HUES48 (cell line): ENCODE measurements at regions not wholly inside any gene's neighbourhood (a gene's known extent, or its start where the extent isn't known, plus 50 kb on each side); places are given as distances from the start of the nearest gene placed in this dataset.
"Not testable (repeated sequence)": the region's sequence is repeated elsewhere in the genome, so short reads cannot be mapped to it uniquely, and the experiment has no call there.

Experiments
- H3K27ac ChIP-seq: one replicate; pipeline ENCODE4 v1.7.0; 2013; ENCODE audit warnings: low read depth, low read length, inconsistent platforms
- H3K27me3 ChIP-seq: 2 replicates; pipeline ENCODE4 v1.6.1; 2013; ENCODE audit warnings: mild to moderate bottlenecking, low read length; ENCODE audit not compliant: control insufficient read depth, insufficient read depth
- H3K36me3 ChIP-seq: 2 replicates; pipeline ENCODE4 v1.6.1; 2013; ENCODE audit warnings: low read length; ENCODE audit not compliant: control insufficient read depth, insufficient read depth
- H3K4me1 ChIP-seq: 2 replicates; pipeline ENCODE4 v1.6.1; 2013; ENCODE audit warnings: mild to moderate bottlenecking, low read length; ENCODE audit not compliant: control insufficient read depth, insufficient read depth
- H3K4me3 ChIP-seq: 2 replicates; pipeline ENCODE4 v1.5.1; 2013; ENCODE audit warnings: mild to moderate bottlenecking, low read depth, low read length
- H3K9ac ChIP-seq: 2 replicates; pipeline ENCODE4 v1.6.1; 2013; ENCODE audit warnings: mild to moderate bottlenecking, low read depth, low read length, moderate library complexity
- H3K9me3 ChIP-seq: 2 replicates; pipeline ENCODE4 v1.6.1; 2013; ENCODE audit warnings: low read length; ENCODE audit not compliant: control insufficient read depth, insufficient read depth

DNA sequence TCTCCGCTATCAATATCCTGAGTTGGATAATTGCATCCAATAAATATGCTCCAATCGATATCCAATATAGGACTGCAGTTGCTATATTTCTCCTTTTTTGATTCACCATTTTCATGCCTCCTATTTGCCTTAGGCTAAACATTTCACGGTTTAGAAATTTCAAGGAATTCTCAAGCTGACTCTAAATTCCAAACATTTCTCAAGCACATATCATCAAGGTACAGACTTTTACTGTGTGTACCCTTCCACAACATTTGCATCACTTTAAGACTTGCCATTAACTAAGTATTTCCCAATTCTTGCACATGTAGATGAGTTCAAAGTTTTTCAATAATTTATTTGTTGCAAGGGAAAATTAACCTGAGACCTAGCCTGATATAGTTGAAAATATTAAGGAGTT lies 795.2 kb upstream of the TMPRSS15 start:
- Histone ChIP-seq H3K4me3 (no peak overlapping the region), H3K9me3 (0 out of 2 replicates have a peak, but pooled peaks cover 3% of the 10 kb centered on the region), H3K27me3 (no peaks in the 10 kb centered on the region), H3K4me1 (peaks cover 15% of the 10 kb centered on the region), H3K36me3 (no peaks in the 10 kb centered on the region), H3K27ac (no peak overlapping the region), H3K9ac (no peak overlapping the region)

DNA sequence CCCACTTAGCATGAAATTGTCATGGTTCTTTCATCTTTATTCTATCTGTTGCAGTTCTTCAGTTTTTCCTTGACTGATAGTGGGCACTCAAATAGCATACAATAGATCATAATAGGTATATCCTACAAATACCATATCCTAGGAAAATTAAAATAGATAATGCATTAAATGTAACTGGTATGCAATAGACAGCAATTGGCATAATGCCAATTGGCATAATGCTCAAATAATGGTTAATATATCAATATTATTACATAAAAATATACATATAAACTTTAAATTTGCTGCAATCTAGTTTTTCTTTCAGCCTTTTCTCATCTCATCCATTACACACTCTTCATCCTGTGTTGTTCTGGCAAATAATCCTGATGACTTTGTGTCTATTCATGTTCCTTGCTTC lies 814.6 kb upstream of the TMPRSS15 start:
- Histone ChIP-seq H3K9ac (no peak overlapping the region), H3K4me1 (no peaks in the 10 kb centered on the region; the same call in 1 of the 2 replicates), H3K9me3 (no peaks in the 10 kb centered on the region), H3K4me3 (no peak overlapping the region), H3K36me3 (no peaks in the 10 kb centered on the region), H3K27me3 (no peaks in the 10 kb centered on the region), H3K27ac (no peak overlapping the region)

DNA sequence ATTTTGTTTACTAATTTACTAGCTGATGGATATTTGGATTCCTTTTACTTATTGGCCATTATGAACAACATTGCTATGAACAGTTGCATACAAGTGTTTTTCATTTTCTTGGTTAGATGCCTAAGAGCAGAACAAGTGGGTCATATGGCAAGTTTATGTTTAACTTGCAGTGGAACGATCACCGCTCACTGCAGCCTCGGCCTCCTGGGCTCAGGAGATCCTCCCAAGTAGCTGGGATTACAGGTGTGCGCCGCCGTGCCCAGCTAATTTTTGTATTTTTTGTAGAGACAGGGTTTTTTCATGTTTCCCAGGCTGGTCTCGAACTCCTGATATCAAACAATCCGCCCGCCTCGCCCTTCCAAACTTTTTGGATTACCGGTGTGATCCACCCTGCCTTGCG lies 820.5 kb upstream of the TMPRSS15 start:
- no peaks in the 10 kb centered on the region for H3K9me3 ChIP-seq
- no peaks in the 10 kb centered on the region for H3K27me3 ChIP-seq
- H3K36me3 ChIP-seq, result no peaks in the 10 kb centered on the region

DNA sequence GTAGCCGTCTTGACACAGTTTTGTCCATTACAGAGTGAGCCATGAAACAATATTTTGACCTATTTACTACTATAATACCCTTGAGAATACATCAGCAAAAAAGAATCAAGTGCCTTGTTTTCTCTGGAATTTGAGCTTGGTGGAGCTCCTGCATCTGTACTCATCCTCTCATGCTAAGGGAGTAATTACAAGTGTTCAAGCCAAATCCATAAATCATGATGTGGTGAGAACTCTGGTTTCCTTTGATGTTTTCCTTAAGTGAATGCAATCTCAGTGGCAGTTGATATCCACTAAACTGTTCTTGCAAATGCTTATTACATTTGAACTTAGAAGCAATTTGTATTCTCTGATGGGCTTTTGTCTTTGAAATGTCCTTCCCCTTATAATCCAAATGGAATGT lies 824.6 kb upstream of the TMPRSS15 start:
- H3K36me3 ChIP-seq, result no peaks in the 10 kb centered on the region
- no peak overlapping the region for H3K27ac ChIP-seq
- H3K4me3 ChIP-seq, result no peak overlapping the region
- no peaks in the 10 kb centered on the region for H3K9me3 ChIP-seq
- no peaks in the 10 kb centered on the region for H3K27me3 ChIP-seq
- peaks cover 7% of the 10 kb centered on the region; the same call in 1 of the 2 replicates for H3K4me1 ChIP-seq
- no peak overlapping the region for H3K9ac ChIP-seq

More for the DNA sequence above, 820.5 kb upstream of the TMPRSS15 start:
- Histone ChIP-seq H3K27ac (no peak overlapping the region), H3K9ac (no peak overlapping the region), H3K4me3 (no peak overlapping the region), H3K4me1 (peaks cover 7% of the 10 kb centered on the region; the same call in 1 of the 2 replicates)

DNA sequence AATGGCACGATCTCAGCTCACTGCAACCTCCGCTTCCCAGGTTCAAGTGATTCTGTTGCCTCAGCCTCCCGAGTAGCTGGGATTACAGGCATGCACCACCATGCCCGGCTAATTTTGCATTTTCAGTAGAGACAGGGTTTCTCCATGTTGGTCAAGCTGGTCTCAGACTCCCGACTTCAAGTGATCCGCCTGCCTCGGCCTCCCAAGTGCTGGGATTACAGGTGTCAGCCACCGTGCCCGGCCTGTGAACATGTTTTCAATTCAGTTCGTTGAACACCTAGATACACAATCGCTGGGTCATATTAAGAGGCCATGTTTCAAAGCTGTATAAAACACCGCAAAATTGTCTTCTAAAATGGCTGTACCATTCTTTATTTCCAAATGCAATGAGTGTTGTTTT lies 830.3 kb upstream of the TMPRSS15 start:
- not testable (repeated sequence) for H3K4me1 ChIP-seq, H3K27me3 ChIP-seq, H3K9me3 ChIP-seq, H3K36me3 ChIP-seq, H3K4me3 ChIP-seq, H3K27ac ChIP-seq, H3K9ac ChIP-seq

DNA sequence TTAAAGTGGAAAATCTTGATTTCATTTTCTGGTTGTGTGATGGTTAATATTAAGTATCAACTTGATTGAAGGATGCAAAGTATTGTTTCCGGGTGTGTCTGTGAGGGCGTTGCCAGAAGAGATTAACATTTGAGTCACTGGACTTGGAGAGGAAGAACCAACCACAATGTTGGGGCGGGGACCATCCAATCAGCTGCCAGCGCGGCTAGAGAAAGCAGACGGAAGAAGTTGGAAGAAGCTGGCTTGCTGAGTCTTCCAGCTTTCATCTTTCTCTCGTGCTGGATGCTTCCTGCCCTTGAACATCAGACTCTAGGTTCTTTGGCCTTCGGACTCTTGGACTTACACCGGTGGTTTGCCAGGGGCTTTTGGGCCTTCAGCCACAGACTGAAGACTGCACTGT lies 832.6 kb upstream of the TMPRSS15 start:
- H3K9ac ChIP-seq, result no peak overlapping the region
- H3K27ac ChIP-seq, result no peak overlapping the region
- no peaks in the 10 kb centered on the region for H3K9me3 ChIP-seq
- no peaks in the 10 kb centered on the region for H3K36me3 ChIP-seq
- H3K4me1 ChIP-seq, result no peaks in the 10 kb centered on the region
- H3K4me3 ChIP-seq, result no peak overlapping the region
- H3K27me3 ChIP-seq, result no peaks in the 10 kb centered on the region

DNA sequence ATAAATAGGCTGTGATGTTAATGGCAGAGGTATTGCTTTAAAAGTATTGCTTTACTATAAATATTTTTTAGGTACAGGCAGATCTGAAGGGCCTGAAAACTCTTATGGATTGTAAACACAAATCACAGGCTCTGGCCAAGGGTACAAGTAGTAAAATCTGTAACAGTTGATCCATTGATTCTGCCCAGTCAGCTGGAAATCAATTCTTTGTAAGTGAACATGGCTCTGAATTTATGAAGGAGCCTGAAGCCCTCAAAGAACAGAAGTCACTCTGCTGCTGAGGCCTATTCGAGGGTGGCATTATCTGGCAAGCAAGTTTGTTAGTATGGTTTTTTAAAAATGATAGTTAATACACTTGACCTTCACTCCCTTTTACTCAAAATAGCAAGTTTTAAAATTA lies 834.0 kb upstream of the TMPRSS15 start:
- Histone ChIP-seq H3K9me3 (no peaks in the 10 kb centered on the region), H3K27me3 (no peaks in the 10 kb centered on the region), H3K27ac (no peak overlapping the region), H3K9ac (no peak overlapping the region), H3K36me3 (no peaks in the 10 kb centered on the region), H3K4me1 (no peaks in the 10 kb centered on the region), H3K4me3 (no peak overlapping the region)

DNA sequence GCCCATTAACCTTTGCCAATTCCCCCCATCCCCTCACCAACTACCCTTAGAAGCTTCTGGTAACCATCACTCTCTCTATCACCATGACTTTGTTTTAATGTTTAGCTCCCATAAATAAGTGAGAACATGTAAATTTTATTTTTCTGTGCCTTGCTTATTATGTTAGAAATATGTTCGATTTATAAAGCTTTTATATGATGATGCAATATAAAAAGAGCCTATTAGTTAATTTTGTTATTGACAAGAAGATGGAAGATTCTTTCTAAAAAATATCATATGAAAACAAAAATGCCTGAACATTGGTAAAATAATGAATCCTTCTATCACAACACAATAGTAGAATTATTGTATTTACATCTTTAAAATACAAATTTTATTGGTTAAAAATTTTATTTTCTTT lies 836.1 kb upstream of the TMPRSS15 start:
- H3K9ac ChIP-seq, result no peak overlapping the region
- no peaks in the 10 kb centered on the region for H3K36me3 ChIP-seq
- H3K27me3 ChIP-seq, result no peaks in the 10 kb centered on the region
- no peaks in the 10 kb centered on the region for H3K9me3 ChIP-seq
- H3K4me3 ChIP-seq, result no peak overlapping the region
- no peaks in the 10 kb centered on the region for H3K4me1 ChIP-seq
- H3K27ac ChIP-seq, result no peak overlapping the region

DNA sequence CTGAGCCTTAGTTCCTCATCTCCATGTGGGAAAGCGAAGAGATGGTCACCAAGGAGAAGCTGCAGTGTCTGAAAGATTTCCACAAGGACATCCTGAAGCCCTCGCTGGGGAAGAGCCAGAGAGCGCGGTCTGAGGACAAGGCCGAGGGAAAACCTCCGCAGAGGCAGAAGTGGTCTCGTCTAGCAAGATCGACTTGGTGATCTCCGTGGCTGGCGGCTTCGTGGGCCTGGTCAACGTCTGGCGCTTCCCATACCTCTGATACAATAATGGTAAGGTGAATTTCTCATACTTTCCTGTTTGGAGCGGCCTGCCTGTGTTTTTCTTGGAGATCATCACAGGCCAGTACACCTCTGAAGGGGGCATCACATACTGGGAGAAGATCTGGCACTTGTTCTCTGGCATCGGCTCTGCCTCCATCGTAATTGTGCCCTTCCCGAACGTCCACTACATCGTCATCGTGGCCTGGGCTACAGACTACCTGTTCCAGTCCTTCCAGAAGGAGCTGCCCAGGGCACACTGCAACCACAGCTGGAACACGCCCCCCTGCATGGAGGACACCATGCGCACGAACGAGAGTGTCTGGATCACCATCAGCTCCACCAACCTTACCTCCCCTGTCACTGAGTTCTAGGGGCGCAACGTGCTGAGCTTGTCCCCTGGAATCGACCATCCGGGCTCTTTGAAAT lies 841.1 kb upstream of the TMPRSS15 start:
- no peaks in the 10 kb centered on the region for H3K9me3 ChIP-seq
- no peaks in the 10 kb centered on the region for H3K36me3 ChIP-seq
- H3K4me3 ChIP-seq, result no peak overlapping the region
- H3K27me3 ChIP-seq, result no peaks in the 10 kb centered on the region
- no peaks in the 10 kb centered on the region for H3K4me1 ChIP-seq
- H3K9ac ChIP-seq, result no peak overlapping the region
- H3K27ac ChIP-seq, result no peak overlapping the region

DNA sequence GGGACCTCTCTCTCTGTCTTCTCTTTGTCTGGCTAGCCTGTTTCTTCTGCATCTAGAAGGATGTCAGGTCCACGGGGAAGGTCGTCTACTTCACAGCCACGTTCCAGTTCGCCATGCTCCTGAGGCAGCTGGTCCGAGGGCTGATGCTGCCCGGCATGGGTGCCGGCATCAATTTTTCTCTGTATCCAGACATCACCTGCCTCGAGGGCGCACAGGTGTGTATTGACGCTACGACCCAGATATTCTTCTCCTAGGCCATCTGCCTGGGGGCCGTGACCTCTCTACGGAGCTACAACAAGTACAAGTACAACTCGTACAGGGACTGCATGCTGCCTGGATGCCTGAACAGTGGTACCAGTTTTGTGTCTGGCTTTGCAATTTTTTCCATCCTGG lies 841.6 kb upstream of the TMPRSS15 start:
- no peaks in the 10 kb centered on the region for H3K9me3 ChIP-seq
- H3K4me3 ChIP-seq, result no peak overlapping the region
- no peaks in the 10 kb centered on the region for H3K36me3 ChIP-seq
- H3K27me3 ChIP-seq, result no peaks in the 10 kb centered on the region
- no peak overlapping the region for H3K9ac ChIP-seq
- no peak overlapping the region for H3K27ac ChIP-seq
- H3K4me1 ChIP-seq, result no peaks in the 10 kb centered on the region

DNA sequence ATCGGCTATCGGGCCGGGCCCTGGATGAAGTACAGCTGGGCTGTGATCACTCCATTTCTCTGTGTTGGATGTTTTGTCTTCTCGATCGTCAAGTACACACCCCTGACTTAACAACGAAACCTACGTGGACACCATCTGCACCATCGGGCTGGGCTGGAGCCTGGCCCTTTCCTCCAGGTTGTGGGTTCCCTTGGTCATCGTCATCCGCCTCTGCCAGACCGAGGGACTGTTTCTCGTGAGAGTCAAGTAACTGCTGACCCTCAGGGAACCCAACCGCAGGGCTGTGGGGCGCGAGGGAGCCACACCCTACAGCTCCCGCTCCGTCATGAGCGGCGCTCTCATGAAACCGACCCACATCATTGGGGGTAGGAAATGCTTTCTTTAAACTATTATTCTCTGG lies 842.4 kb upstream of the TMPRSS15 start:
- H3K4me1 ChIP-seq, result no peaks in the 10 kb centered on the region
- H3K9ac ChIP-seq, result no peak overlapping the region
- no peak overlapping the region for H3K4me3 ChIP-seq
- no peaks in the 10 kb centered on the region for H3K9me3 ChIP-seq
- H3K36me3 ChIP-seq, result no peaks in the 10 kb centered on the region
- no peak overlapping the region for H3K27ac ChIP-seq
- no peaks in the 10 kb centered on the region for H3K27me3 ChIP-seq
